Caki2 (cell line): ENCODE measurements at regions not wholly inside any gene's neighbourhood (a gene's known extent, or its start where the extent isn't known, plus 50 kb on each side); places are given as distances from the start of the nearest gene placed in this dataset.
"Not testable (repeated sequence)": the region's sequence is repeated elsewhere in the genome, so short reads cannot be mapped to it uniquely, and the experiment has no call there.

Experiments used
- DNase-seq: peaks from one replicate; pipeline ENCODE4 v3.0.0-alpha.2; 2015; ENCODE audit warnings: low read depth
- in situ Hi-C: cut with HindIII; loops from 2 replicates; pipeline ENCODE4 v1.10.0; 2016; ENCODE audit warnings: low sequenced_read_pairs, low pct_unique_long_range_greater_than_20kb, mixed read lengths

GRCh38 chr9:104195142-104195541 is 101.0 kb downstream of the SMC2 start:
- DNase-seq, in situ Hi-C loops: not testable (repeated sequence)

- DNase-seq = no peak
- in situ Hi-C loops = no loop called here
Measured at GRCh38 chr9:104200456-104200994, 106.4 kb downstream of the SMC2 start.

GRCh38 chr9:104206766-104207165 is 112.7 kb downstream of the SMC2 start:
- in situ Hi-C loops = no loop called here

GRCh38 chr9:104209387-104209786 is 115.3 kb downstream of the SMC2 start:
- in situ Hi-C loops = no loop called here
- DNase-seq = no peak

More at GRCh38 chr9:104206766-104207165, 112.7 kb downstream of the SMC2 start:
- no peak for DNase-seq

GRCh38 chr9:104227108-104227507 is 133.0 kb downstream of the SMC2 start:
- no peak for DNase-seq
- in situ Hi-C loops = no loop called here

GRCh38 chr9:104232781-104233341 is 138.8 kb downstream of the SMC2 start:
- in situ Hi-C loops = no loop called here
- DNase-seq = peak; percentile 3

GRCh38 chr9:104233366-104233765 is 139.3 kb downstream of the SMC2 start:
- in situ Hi-C loops = no loop called here
- DNase-seq = no peak

- in situ Hi-C loops = not testable (repeated sequence)
Measured at GRCh38 chr9:104234632-104235337, 140.7 kb downstream of the SMC2 start.

GRCh38 chr9:104235347-104236120 is 141.4 kb downstream of the SMC2 start:
- DNase-seq, in situ Hi-C loops: not testable (repeated sequence)

More at GRCh38 chr9:104234632-104235337, 140.7 kb downstream of the SMC2 start:
- not testable (repeated sequence) for DNase-seq

- in situ Hi-C loops = no loop called here
- no peak for DNase-seq
Measured at GRCh38 chr9:104238668-104239067, 144.6 kb downstream of the SMC2 start.

- in situ Hi-C loops = no loop called here
Measured at GRCh38 chr9:104240890-104241289, 146.8 kb downstream of the SMC2 start.

GRCh38 chr9:104245925-104246324 is 151.8 kb downstream of the SMC2 start:
- no peak for DNase-seq
- in situ Hi-C loops = no loop called here

More at GRCh38 chr9:104240890-104241289, 146.8 kb downstream of the SMC2 start:
- no peak for DNase-seq

- no peak for DNase-seq
- in situ Hi-C loops = no loop called here
Measured at GRCh38 chr9:104247899-104248460, 153.9 kb downstream of the SMC2 start.

- in situ Hi-C loops = no loop called here
- peak; percentile 43 for DNase-seq
Measured at GRCh38 chr9:104256031-104256695, 162.1 kb downstream of the SMC2 start.

- DNase-seq = peak; percentile 14
Measured at GRCh38 chr9:104256696-104257062, 162.6 kb downstream of the SMC2 start.

GRCh38 chr9:104258296-104259011 is 164.3 kb downstream of the SMC2 start:
- no peak for DNase-seq
- in situ Hi-C loops = no loop called here

More at GRCh38 chr9:104256696-104257062, 162.6 kb downstream of the SMC2 start:
- in situ Hi-C loops = no loop called here

- in situ Hi-C loops = no loop called here
- no peak for DNase-seq
Measured at GRCh38 chr9:104260004-104260403, 165.9 kb downstream of the SMC2 start.

- in situ Hi-C loops = no loop called here
- no peak for DNase-seq
Measured at GRCh38 chr9:104263942-104264341, 169.8 kb downstream of the SMC2 start.
